Lower leg skin (tissue), 3 donors: ENCODE measurements at regions not wholly inside any gene's neighbourhood (a gene's known extent, or its start where the extent isn't known, plus 50 kb on each side); places are given as distances from the start of the nearest gene placed in this dataset.

Experiments
- CTCF ChIP-seq, 3 donors: fragments of 450-650 bp; IDR thresholded peaks; one replicate each; pipeline ENCODE4 v1.5.1; 2016; ENCODE audit warnings: antibody characterized with exemption in 3 of 3, mild to moderate bottlenecking in 3 of 3, moderate library complexity in 2 of 3
- POLR2A ChIP-seq, 2 donors: fragments of 450-650 bp; IDR thresholded peaks; one replicate each; pipeline ENCODE4 v1.6.1; 2016 to 2017; ENCODE audit warnings: antibody characterized with exemption in 2 of 2, mild to moderate bottlenecking in 1 of 2, moderate library complexity in 1 of 2

GRCh38 chr16:9374061-9374460 is 282.6 kb downstream of the HAPSTR1 start:
- no peak for TF ChIP-seq CTCF (IDR thresholded peaks at IDR 0.05)
- no peak for TF ChIP-seq POLR2A (IDR thresholded peaks at IDR 0.05)
